Testis (tissue), 2 donors: ENCODE measurements at regions not wholly inside any gene's neighbourhood (a gene's known extent, or its start where the extent isn't known, plus 50 kb on each side); places are given as distances from the start of the nearest gene placed in this dataset.

Experiments used
- DNase-seq: peaks from one replicate; pipeline ENCODE4 v3.0.0-alpha.2; 2019
- H3K27ac ChIP-seq, 2 donors: fragments of 200-600 bp; sonication (generic); one replicate each; pipeline ENCODE4 v1.5.1; 2019
- H3K27me3 ChIP-seq: fragments of 200-600 bp; sonication (generic); one replicate; pipeline ENCODE4 v1.5.1; 2019
- H3K36me3 ChIP-seq: fragments of 200-600 bp; sonication (generic); one replicate; pipeline ENCODE4 v1.5.1; 2017; ENCODE audit warnings: low read depth; ENCODE audit errors: missing control alignments
- H3K4me1 ChIP-seq: fragments of 200-600 bp; sonication (generic); one replicate; pipeline ENCODE4 v1.5.1; 2019
- H3K4me3 ChIP-seq, 2 donors: fragments of 200-600 bp; sonication (generic); one replicate each; pipeline ENCODE4 v1.5.1; 2017 to 2019
- H3K9me3 ChIP-seq: fragments of 200-600 bp; sonication (generic); one replicate; pipeline ENCODE4 v1.5.1; 2017
- POLR2A ChIP-seq: fragments of 450-650 bp; IDR thresholded peaks from one replicate; pipeline ENCODE4 v1.6.1; 2017; ENCODE audit warnings: antibody characterized with exemption, mild to moderate bottlenecking, moderate library complexity
- WGBS, 2 donors: methylation state at CpG; one replicate each; pipeline ENCODE4 v1.1.5; 2018; 5-methylcytosine and 5-hydroxymethylcytosine counted together
- intact Hi-C: fragments of 100-400 bp; cut with DNase I; formaldehyde crosslinking; loops from one replicate; pipeline ENCODE4 v1.15.1; 2023; ENCODE audit warnings: low total_unique reads
- TF ChIP-seq, protein P1 (sequence below), 3 experiments: fragments of 450-650 bp in 2 of 3; fragments of 200-600 bp in 1 of 3; sonication (generic) in 1 of 3; IDR thresholded peaks; one replicate each; pipeline ENCODE4 v1.5.1; 2016 to 2019; ENCODE audit warnings: antibody characterized with exemption in 3 of 3, mild to moderate bottlenecking in 2 of 3, moderate library complexity in 1 of 3

DNA sequence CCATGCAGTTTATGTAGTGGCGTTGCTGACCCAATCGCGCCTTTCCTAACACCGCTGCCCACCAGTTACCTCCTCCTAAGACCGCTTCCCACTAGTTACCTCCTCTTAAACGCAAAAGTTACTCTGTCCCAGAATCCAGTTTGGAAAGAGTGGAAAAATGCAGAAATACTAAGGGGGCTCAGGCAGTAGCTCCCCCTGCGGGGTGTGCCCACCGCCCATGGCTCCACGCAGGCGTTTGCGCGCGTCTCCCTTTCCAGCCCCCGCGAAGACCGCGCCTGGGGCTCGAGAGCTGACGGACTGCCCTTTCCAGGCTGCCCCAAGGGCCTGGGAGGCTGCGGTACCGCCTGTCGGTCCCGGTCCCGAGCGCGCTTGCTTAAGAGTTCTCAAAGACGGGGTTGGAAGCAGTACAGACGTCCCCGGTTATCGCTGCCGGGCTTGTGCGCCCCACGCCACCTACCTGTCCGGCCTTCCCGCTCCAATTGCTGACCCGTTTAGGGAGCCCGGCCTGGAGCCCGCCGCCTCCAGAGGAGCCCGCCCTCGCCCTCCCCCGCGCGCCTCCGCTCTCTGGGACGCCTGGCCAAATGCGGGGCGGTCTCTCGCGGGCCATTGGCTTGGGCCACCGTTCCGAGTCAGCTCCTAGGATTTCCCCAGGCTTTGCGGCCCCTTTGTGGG, 414.1 kb upstream of the ESRRG start:
- intact Hi-C loops = no loop called here
- DNase-seq = no peak
- Histone ChIP-seq H3K27me3 (no peaks in the 10 kb centered on the region), H3K9me3 (no peaks in the 10 kb centered on the region), H3K27ac (no peak overlapping the region), H3K4me1 (peaks cover 4% of the 10 kb centered on the region), H3K4me3 (no peak overlapping the region), H3K36me3 (no peaks in the 10 kb centered on the region)
- TF ChIP-seq POLR2A = no peak
- TF ChIP-seq, protein P1, sequence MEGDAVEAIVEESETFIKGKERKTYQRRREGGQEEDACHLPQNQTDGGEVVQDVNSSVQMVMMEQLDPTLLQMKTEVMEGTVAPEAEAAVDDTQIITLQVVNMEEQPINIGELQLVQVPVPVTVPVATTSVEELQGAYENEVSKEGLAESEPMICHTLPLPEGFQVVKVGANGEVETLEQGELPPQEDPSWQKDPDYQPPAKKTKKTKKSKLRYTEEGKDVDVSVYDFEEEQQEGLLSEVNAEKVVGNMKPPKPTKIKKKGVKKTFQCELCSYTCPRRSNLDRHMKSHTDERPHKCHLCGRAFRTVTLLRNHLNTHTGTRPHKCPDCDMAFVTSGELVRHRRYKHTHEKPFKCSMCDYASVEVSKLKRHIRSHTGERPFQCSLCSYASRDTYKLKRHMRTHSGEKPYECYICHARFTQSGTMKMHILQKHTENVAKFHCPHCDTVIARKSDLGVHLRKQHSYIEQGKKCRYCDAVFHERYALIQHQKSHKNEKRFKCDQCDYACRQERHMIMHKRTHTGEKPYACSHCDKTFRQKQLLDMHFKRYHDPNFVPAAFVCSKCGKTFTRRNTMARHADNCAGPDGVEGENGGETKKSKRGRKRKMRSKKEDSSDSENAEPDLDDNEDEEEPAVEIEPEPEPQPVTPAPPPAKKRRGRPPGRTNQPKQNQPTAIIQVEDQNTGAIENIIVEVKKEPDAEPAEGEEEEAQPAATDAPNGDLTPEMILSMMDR (IDR thresholded peaks at IDR 0.05) = no peak
- WGBS, 2 donors = 3 to 7% methylated on average over 29 to 53 of the region's 53 CpGs

- intact Hi-C loops = no loop called here
- WGBS, 2 donors = 18 to 22% methylated on average over 11 of the region's 11 CpGs
- no peak for DNase-seq
- Histone ChIP-seq H3K27ac (no peak overlapping the region), H3K4me3 (no peak overlapping the region), H3K27me3 (no peaks in the 10 kb centered on the region), H3K9me3 (no peaks in the 10 kb centered on the region), H3K36me3 (no peaks in the 10 kb centered on the region), H3K4me1 (peaks cover 4% of the 10 kb centered on the region)
- no peak for TF ChIP-seq POLR2A
- TF ChIP-seq, protein P1 (IDR thresholded peaks at IDR 0.05) = no peak
Observed at GRCh38 chr1:217136895-217137205, 413.6 kb upstream of the ESRRG start.

- no peak overlapping the region for H3K4me3 ChIP-seq
Observed at GRCh38 chr1:217135987-217136894, 413.0 kb upstream of the ESRRG start.

GRCh38 chr1:217135569-217135915, 412.3 kb upstream of the ESRRG start:
- H3K36me3 ChIP-seq = no peaks in the 10 kb centered on the region
- WGBS, 2 donors = 0 to 1% methylated on average over 22 to 23 of the region's 32 CpGs
- DNase-seq = no peak
- peaks cover 4% of the 10 kb centered on the region for H3K4me1 ChIP-seq
- H3K27me3 ChIP-seq = no peaks in the 10 kb centered on the region
- TF ChIP-seq, protein P1 (IDR thresholded peaks at IDR 0.05) = no peak
- TF ChIP-seq POLR2A = no peak
- intact Hi-C loops = no loop called here
- H3K9me3 ChIP-seq = no peaks in the 10 kb centered on the region
- peak overlapping the region in 1 of 2 donors; percentile 29 for H3K4me3 ChIP-seq
- no peak overlapping the region for H3K27ac ChIP-seq

More at GRCh38 chr1:217135987-217136894, 413.0 kb upstream of the ESRRG start:
- TF ChIP-seq, protein P1 (IDR thresholded peaks at IDR 0.05) = no peak
- no peak for TF ChIP-seq POLR2A
- intact Hi-C loops = no loop called here
- H3K9me3 ChIP-seq = no peaks in the 10 kb centered on the region
- H3K27me3 ChIP-seq = no peaks in the 10 kb centered on the region
- no peaks in the 10 kb centered on the region for H3K36me3 ChIP-seq
- peaks cover 4% of the 10 kb centered on the region for H3K4me1 ChIP-seq
- no peak overlapping the region for H3K27ac ChIP-seq
- 11 to 19% methylated on average over 22 to 36 of the region's 36 CpGs for WGBS, 2 donors
- DNase-seq = no peak
